Lower leg skin (tissue), 4 donors: ENCODE measurements at regions not wholly inside any gene's neighbourhood (a gene's known extent, or its start where the extent isn't known, plus 50 kb on each side); places are given as distances from the start of the nearest gene placed in this dataset.

Experiments used
- DNase-seq, 2 donors: peaks; one replicate each; pipeline ENCODE4 v3.0.0-alpha.2; 2019; ENCODE audit warnings: low spot score in 2 of 2
- H3K4me3 ChIP-seq: fragments of 200-600 bp; sonication (generic); 2 replicates; pipeline ENCODE4 v1.5.1; 2017; ENCODE audit warnings: mild to moderate bottlenecking, low read depth; ENCODE audit not compliant: poor library complexity, severe bottlenecking
- POLR2A ChIP-seq, 2 donors: fragments of 450-650 bp; IDR thresholded peaks; one replicate each; pipeline ENCODE4 v1.6.1; 2016 to 2017; ENCODE audit warnings: antibody characterized with exemption in 2 of 2, mild to moderate bottlenecking in 1 of 2, moderate library complexity in 1 of 2
- WGBS, 2 donors: methylation state at CpG; one replicate each; pipeline ENCODE4 v1.1.5; 2018; 5-methylcytosine and 5-hydroxymethylcytosine counted together
- intact Hi-C: fragments of 100-400 bp; cut with DNase I; formaldehyde crosslinking; loops from one replicate; pipeline ENCODE4 v1.15.0; 2023; ENCODE audit warnings: low total_unique reads
- TF ChIP-seq, protein P1 (sequence below), 3 donors: fragments of 450-650 bp; IDR thresholded peaks; one replicate each; pipeline ENCODE4 v1.5.1; 2016; ENCODE audit warnings: antibody characterized with exemption in 3 of 3, mild to moderate bottlenecking in 3 of 3, moderate library complexity in 2 of 3

DNA sequence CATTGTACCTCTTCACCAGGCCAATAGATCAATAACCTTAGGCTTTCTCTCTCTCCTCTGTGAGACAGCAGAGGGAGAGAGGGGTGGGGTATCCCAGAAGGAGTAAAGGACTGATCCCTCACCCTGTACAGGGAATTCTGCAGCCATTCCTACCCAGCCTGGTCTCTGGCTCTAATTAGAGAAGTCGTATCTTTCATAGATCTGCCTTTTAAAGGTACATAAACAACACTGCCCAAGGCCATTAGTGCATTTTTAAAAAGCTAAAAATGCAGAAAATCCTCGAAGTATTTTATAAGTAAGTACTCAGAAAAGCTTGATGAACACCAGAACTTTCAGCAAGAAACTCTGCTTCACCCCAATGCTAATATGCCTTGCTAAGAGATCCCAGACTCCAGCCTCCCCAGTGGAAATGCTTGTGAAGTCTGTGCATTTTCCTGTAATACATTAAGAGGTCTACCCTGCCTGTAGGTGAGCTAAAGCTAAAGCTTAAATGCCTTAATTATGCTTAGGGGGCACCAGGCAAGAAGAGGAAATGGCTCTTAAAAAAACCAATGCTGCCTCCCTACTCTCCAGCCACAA, 200.0 kb upstream of the ANKRD55 start:
- intact Hi-C loops: no loop called here
- TF ChIP-seq, protein P1, sequence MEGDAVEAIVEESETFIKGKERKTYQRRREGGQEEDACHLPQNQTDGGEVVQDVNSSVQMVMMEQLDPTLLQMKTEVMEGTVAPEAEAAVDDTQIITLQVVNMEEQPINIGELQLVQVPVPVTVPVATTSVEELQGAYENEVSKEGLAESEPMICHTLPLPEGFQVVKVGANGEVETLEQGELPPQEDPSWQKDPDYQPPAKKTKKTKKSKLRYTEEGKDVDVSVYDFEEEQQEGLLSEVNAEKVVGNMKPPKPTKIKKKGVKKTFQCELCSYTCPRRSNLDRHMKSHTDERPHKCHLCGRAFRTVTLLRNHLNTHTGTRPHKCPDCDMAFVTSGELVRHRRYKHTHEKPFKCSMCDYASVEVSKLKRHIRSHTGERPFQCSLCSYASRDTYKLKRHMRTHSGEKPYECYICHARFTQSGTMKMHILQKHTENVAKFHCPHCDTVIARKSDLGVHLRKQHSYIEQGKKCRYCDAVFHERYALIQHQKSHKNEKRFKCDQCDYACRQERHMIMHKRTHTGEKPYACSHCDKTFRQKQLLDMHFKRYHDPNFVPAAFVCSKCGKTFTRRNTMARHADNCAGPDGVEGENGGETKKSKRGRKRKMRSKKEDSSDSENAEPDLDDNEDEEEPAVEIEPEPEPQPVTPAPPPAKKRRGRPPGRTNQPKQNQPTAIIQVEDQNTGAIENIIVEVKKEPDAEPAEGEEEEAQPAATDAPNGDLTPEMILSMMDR (IDR thresholded peaks at IDR 0.05): no peak
- no peak for TF ChIP-seq POLR2A (IDR thresholded peaks at IDR 0.05)
- 52 to 76% methylated on average over 2 of the region's 2 CpGs for WGBS, 2 donors

DNA sequence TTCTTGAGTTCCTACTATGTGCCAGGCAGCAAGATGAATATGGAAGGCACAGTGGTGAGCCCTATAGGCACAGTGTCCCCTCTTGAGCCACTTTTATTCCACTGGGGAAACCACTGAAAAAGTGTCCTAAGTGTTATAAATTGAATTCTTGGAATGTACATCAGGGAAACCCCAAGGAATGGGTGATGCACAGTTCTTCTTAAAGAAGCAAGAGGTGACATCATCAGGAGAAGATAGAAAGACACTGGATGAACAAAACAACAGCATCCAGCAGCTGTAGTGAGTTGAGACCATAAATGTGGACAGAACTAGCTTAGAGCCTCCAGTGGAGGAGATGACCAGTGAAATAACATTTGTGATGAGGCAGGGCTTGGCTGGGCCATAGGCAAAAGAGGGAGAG, 199.2 kb upstream of the ANKRD55 start:
- no peak for DNase-seq

More for the DNA sequence above, 200.0 kb upstream of the ANKRD55 start:
- no peak overlapping the region for H3K4me3 ChIP-seq
- no peak for DNase-seq

DNA sequence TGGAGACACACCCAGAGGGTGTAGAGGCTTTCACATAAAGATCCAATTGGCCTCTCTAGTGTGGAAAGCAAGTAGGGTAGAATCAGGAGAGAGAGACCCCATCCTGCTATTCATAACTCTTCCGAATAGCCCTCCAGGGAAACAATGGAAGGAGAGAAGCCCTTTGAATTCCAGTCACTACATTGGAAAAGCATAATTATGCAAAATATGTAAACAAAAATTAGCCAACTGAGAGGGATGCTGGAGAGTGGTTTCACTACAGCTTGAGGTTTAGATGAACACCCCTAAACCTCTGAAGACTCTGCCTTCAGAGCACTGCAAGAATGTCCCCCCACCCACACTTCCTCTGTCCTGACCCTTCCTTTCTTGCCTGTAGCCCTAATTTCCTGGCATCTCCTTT, 197.3 kb upstream of the ANKRD55 start:
- TF ChIP-seq, protein P1 (IDR thresholded peaks at IDR 0.05): no peak
- no peak for TF ChIP-seq POLR2A (IDR thresholded peaks at IDR 0.05)
- no peak for DNase-seq

More for the DNA sequence above, 199.2 kb upstream of the ANKRD55 start:
- no peak for TF ChIP-seq POLR2A (IDR thresholded peaks at IDR 0.05)
- TF ChIP-seq, protein P1 (IDR thresholded peaks at IDR 0.05): no peak
- intact Hi-C loops: no loop called here
- H3K4me3 ChIP-seq: no peak overlapping the region

DNA sequence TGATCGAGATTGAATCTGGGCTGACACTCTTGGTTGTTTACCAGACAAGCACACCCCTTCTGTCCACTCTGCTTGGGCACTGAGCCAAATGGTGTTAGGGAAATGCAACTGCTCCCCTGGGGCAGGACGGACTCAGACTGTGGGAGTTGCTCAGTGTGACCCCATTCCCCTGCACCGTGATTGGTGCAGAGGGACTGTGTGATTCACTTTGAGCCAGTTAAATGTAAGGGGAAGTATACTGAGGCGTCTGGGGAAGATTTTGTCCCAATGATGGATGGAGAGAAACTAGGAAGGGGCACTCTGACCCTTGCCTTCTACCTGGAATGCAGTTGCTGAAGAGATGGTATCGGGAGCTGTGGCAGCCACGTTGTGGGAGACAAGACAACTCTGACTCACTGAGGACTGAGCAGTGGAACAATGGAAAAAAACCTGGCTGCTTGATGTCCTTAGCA, 196.0 kb upstream of the ANKRD55 start:
- TF ChIP-seq, protein P1 (IDR thresholded peaks at IDR 0.05): no peak
- no peak for TF ChIP-seq POLR2A (IDR thresholded peaks at IDR 0.05)
- H3K4me3 ChIP-seq: no peak overlapping the region
- no peak for DNase-seq
- WGBS, 2 donors: 82 to 85% methylated on average over 6 of the region's 6 CpGs
- intact Hi-C loops: no loop called here

More for the DNA sequence above, 197.3 kb upstream of the ANKRD55 start:
- H3K4me3 ChIP-seq: no peak overlapping the region
- 84 to 93% methylated on average over 1 of the region's 1 CpG for WGBS, 2 donors
- intact Hi-C loops: no loop called here

DNA sequence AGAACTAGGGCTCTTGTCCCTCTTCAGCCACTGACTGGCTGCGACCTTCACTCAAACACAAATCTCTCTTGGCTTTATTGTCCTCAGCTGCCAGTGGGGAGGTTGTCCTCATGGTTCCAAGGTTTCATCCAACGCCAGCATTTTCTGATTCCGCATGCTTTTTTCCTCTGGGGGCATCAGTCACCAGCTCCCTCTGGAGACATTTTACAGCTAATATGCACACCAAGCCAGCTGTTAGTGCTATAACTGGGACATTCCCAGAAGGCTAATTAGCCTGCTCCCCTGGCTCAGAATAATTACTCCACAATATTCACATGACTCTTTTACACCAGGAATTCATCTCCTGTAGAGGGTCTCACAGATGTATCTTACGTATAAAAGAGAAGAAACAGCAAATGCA, 193.6 kb upstream of the ANKRD55 start:
- intact Hi-C loops: no loop called here
- 77 to 80% methylated on average over 4 of the region's 4 CpGs for WGBS, 2 donors
- H3K4me3 ChIP-seq: no peak overlapping the region
- TF ChIP-seq, protein P1 (IDR thresholded peaks at IDR 0.05): no peak
- no peak for TF ChIP-seq POLR2A (IDR thresholded peaks at IDR 0.05)
- no peak for DNase-seq
